ENCODE measurements at regions not wholly inside any gene's neighbourhood (a gene's known extent, or its start where the extent isn't known, plus 50 kb on each side); places are given as distances from the start of the nearest gene placed in this dataset.

GRCh38 chr6:8545336-8545735 is 110.0 kb upstream of the SLC35B3 start:
- ATAC-seq (ENCODE audit: low read depth) (no peak), DNase-seq (ENCODE audit: low spot score) (no peak)
- Histone ChIP-seq H3K4me3 (ENCODE audit: severe bottlenecking) (no peak overlapping the region), H3K27me3 (ENCODE audit: insufficient read depth, poor library complexity, severe bottlenecking) (no peaks in the 10 kb centered on the region), H3K4me1 (ENCODE audit: insufficient read depth, poor library complexity, severe bottlenecking) (no peaks in the 10 kb centered on the region), H3K9me3 (ENCODE audit: severe bottlenecking) (no peaks in the 10 kb centered on the region), H3K36me3 (ENCODE audit: low read depth) (no peaks in the 10 kb centered on the region), H3K27ac (ENCODE audit: poor library complexity, severe bottlenecking) (no peak overlapping the region)
- TF ChIP-seq CTCF (IDR thresholded peaks at IDR 0.05; ENCODE audit: poor library complexity, severe bottlenecking): no peak

- no peaks in the 10 kb centered on the region for H3K9me3 ChIP-seq (ENCODE audit: severe bottlenecking)
- no peak overlapping the region for H3K27ac ChIP-seq (ENCODE audit: poor library complexity, severe bottlenecking)
- H3K36me3 ChIP-seq (ENCODE audit: low read depth): no peaks in the 10 kb centered on the region
- no peaks in the 10 kb centered on the region for H3K27me3 ChIP-seq (ENCODE audit: insufficient read depth, poor library complexity, severe bottlenecking)
- DNase-seq (ENCODE audit: low spot score): no peak
- no peaks in the 10 kb centered on the region for H3K4me1 ChIP-seq (ENCODE audit: insufficient read depth, poor library complexity, severe bottlenecking)
- ATAC-seq (ENCODE audit: low read depth): no peak
- no peak for TF ChIP-seq CTCF (IDR thresholded peaks at IDR 0.05; ENCODE audit: poor library complexity, severe bottlenecking)
- no peak overlapping the region for H3K4me3 ChIP-seq (ENCODE audit: severe bottlenecking)
Observed at GRCh38 chr6:8543714-8544113, 108.4 kb upstream of the SLC35B3 start.

GRCh38 chr6:8539453-8539852 is 104.1 kb upstream of the SLC35B3 start:
- Histone ChIP-seq H3K27ac (ENCODE audit: poor library complexity, severe bottlenecking) (no peak overlapping the region), H3K27me3 (ENCODE audit: insufficient read depth, poor library complexity, severe bottlenecking) (no peaks in the 10 kb centered on the region), H3K9me3 (ENCODE audit: severe bottlenecking) (no peaks in the 10 kb centered on the region), H3K4me3 (ENCODE audit: severe bottlenecking) (no peak overlapping the region), H3K36me3 (ENCODE audit: low read depth) (no peaks in the 10 kb centered on the region), H3K4me1 (ENCODE audit: insufficient read depth, poor library complexity, severe bottlenecking) (no peaks in the 10 kb centered on the region)
- peak; percentile 67 for TF ChIP-seq CTCF (IDR thresholded peaks at IDR 0.05; ENCODE audit: poor library complexity, severe bottlenecking)
- ATAC-seq (ENCODE audit: low read depth) (peak; percentile 59; the same call in 2 of the 3 replicates), DNase-seq (ENCODE audit: low spot score) (no peak)

- no peak for ATAC-seq (ENCODE audit: low read depth)
- no peaks in the 10 kb centered on the region for H3K9me3 ChIP-seq (ENCODE audit: severe bottlenecking)
- TF ChIP-seq CTCF (IDR thresholded peaks at IDR 0.05; ENCODE audit: poor library complexity, severe bottlenecking): no peak
Observed at GRCh38 chr6:8536122-8536521, 100.8 kb upstream of the SLC35B3 start.

GRCh38 chr6:8535519-8535918 is 100.2 kb upstream of the SLC35B3 start:
- Histone ChIP-seq H3K36me3 (ENCODE audit: low read depth) (no peaks in the 10 kb centered on the region), H3K27ac (ENCODE audit: poor library complexity, severe bottlenecking) (no peak overlapping the region), H3K4me3 (ENCODE audit: severe bottlenecking) (no peak overlapping the region), H3K27me3 (ENCODE audit: insufficient read depth, poor library complexity, severe bottlenecking) (no peaks in the 10 kb centered on the region), H3K4me1 (ENCODE audit: insufficient read depth, poor library complexity, severe bottlenecking) (no peaks in the 10 kb centered on the region), H3K9me3 (ENCODE audit: severe bottlenecking) (no peaks in the 10 kb centered on the region)
- TF ChIP-seq CTCF (IDR thresholded peaks at IDR 0.05; ENCODE audit: poor library complexity, severe bottlenecking): no peak
- DNase-seq (ENCODE audit: low spot score) (no peak), ATAC-seq (ENCODE audit: low read depth) (peak; percentile 10; the same call in 1 of the 3 replicates)

More at GRCh38 chr6:8536122-8536521, 100.8 kb upstream of the SLC35B3 start:
- Histone ChIP-seq H3K36me3 (ENCODE audit: low read depth) (no peaks in the 10 kb centered on the region), H3K4me3 (ENCODE audit: severe bottlenecking) (no peak overlapping the region), H3K4me1 (ENCODE audit: insufficient read depth, poor library complexity, severe bottlenecking) (no peaks in the 10 kb centered on the region), H3K27ac (ENCODE audit: poor library complexity, severe bottlenecking) (no peak overlapping the region), H3K27me3 (ENCODE audit: insufficient read depth, poor library complexity, severe bottlenecking) (no peaks in the 10 kb centered on the region)
- DNase-seq (ENCODE audit: low spot score): no peak
